Activated CD4-positive, alpha-beta T cell treated with anti-CD3 and anti-CD28 coated beads, Interleukin-2, amount 10 ng/mL, durations not matched to agents 7 days and 5 days (primary cell): ENCODE measurements at regions not wholly inside any gene's neighbourhood (a gene's known extent, or its start where the extent isn't known, plus 50 kb on each side); places are given as distances from the start of the nearest gene placed in this dataset.
"Not testable (repeated sequence)": the region's sequence is repeated elsewhere in the genome, so short reads cannot be mapped to it uniquely, and the experiment has no call there.

ENCODE experiments used
- CTCF ChIA-PET: fragments of 350-600 bp; sonication (Branson Sonifier 250); formaldehyde crosslinking; loops from one replicate; lab custom pipeline; 2021; ENCODE audit warnings: antibody characterized with exemption; lab: Charles Lee
- POLR2A ChIA-PET: fragments of 350-600 bp; sonication (Branson Sonifier 250); formaldehyde crosslinking; loops from one replicate; lab custom pipeline; 2021; ENCODE audit warnings: antibody characterized with exemption; lab: Charles Lee
- DNase-seq: peaks from one replicate; pipeline ENCODE4 v3.0.0-alpha.2; 2020
- H3K27ac Mint-ChIP-seq: one replicate; pipeline ENCODE4 v1.8.0; 2021; ENCODE audit warnings: mild to moderate bottlenecking, moderate library complexity, mixed read lengths
- H3K27me3 Mint-ChIP-seq: one replicate; pipeline ENCODE4 v1.8.0; 2021; ENCODE audit warnings: mixed read lengths
- H3K36me3 Mint-ChIP-seq: one replicate; pipeline ENCODE4 v1.8.0; 2021; ENCODE audit warnings: low read depth, mixed read lengths
- H3K4me1 Mint-ChIP-seq: one replicate; pipeline ENCODE4 v1.8.0; 2021; ENCODE audit warnings: mixed read lengths
- H3K4me3 Mint-ChIP-seq: one replicate; pipeline ENCODE4 v1.8.0; 2021; ENCODE audit warnings: mild to moderate bottlenecking, moderate library complexity, mixed read lengths
- H3K9me3 Mint-ChIP-seq: one replicate; pipeline ENCODE4 v1.8.0; 2021; ENCODE audit warnings: mixed read lengths

- Mint-ChIP-seq H3K4me1 (no peaks in the 10 kb centered on the region), H3K4me3 (no peak overlapping the region), H3K27ac (no peak overlapping the region), H3K36me3 (no peaks in the 10 kb centered on the region), H3K9me3 (no peaks in the 10 kb centered on the region), H3K27me3 (no peaks in the 10 kb centered on the region)
- DNase-seq: no peak
- ChIA-PET POLR2A (no interaction called here), CTCF (no interaction called here)
These were observed 610.0 kb upstream of the LCORL start for GRCh38 chr4:18631586-18631985.

- ChIA-PET CTCF (no interaction called here), POLR2A (no interaction called here)
- no peak overlapping the region for H3K27ac Mint-ChIP-seq
- H3K4me1 Mint-ChIP-seq: no peaks in the 10 kb centered on the region
- no peaks in the 10 kb centered on the region for H3K9me3 Mint-ChIP-seq
- H3K27me3 Mint-ChIP-seq: no peaks in the 10 kb centered on the region
- H3K36me3 Mint-ChIP-seq: no peaks in the 10 kb centered on the region
- DNase-seq: no peak
- H3K4me3 Mint-ChIP-seq: no peak overlapping the region
These were observed 608.9 kb upstream of the LCORL start for GRCh38 chr4:18630218-18631110.

- ChIA-PET CTCF (no interaction called here), POLR2A (no interaction called here)
- H3K4me3 Mint-ChIP-seq: no peak overlapping the region
- H3K9me3 Mint-ChIP-seq: no peaks in the 10 kb centered on the region
- H3K36me3 Mint-ChIP-seq: no peaks in the 10 kb centered on the region
- no peaks in the 10 kb centered on the region for H3K27me3 Mint-ChIP-seq
- no peaks in the 10 kb centered on the region for H3K4me1 Mint-ChIP-seq
- H3K27ac Mint-ChIP-seq: no peak overlapping the region
- no peak for DNase-seq
These were observed 606.0 kb upstream of the LCORL start for GRCh38 chr4:18627447-18628005.

GRCh38 chr4:18626996-18627395 is 605.4 kb upstream of the LCORL start:
- Mint-ChIP-seq H3K4me1 (no peaks in the 10 kb centered on the region), H3K4me3 (no peak overlapping the region), H3K36me3 (no peaks in the 10 kb centered on the region), H3K27me3 (no peaks in the 10 kb centered on the region), H3K27ac (no peak overlapping the region), H3K9me3 (no peaks in the 10 kb centered on the region)
- POLR2A ChIA-PET: no interaction called here
- CTCF ChIA-PET: no interaction called here
- DNase-seq: no peak

- Mint-ChIP-seq H3K4me3 (no peak overlapping the region), H3K27me3 (no peaks in the 10 kb centered on the region), H3K9me3 (no peaks in the 10 kb centered on the region), H3K27ac (no peak overlapping the region), H3K36me3 (no peaks in the 10 kb centered on the region), H3K4me1 (no peaks in the 10 kb centered on the region)
- POLR2A ChIA-PET: no interaction called here
- CTCF ChIA-PET: interaction anchor here (0.9 kb wide), 1 partner anchor 16 kb away, joined by 3 read pairs; no protein-coding TSS in a partner anchor
- no peak for DNase-seq
These were observed 604.8 kb upstream of the LCORL start for GRCh38 chr4:18626366-18626765.

- Mint-ChIP-seq H3K9me3 (no peaks in the 10 kb centered on the region), H3K36me3 (no peaks in the 10 kb centered on the region), H3K27ac (no peak overlapping the region), H3K27me3 (no peaks in the 10 kb centered on the region), H3K4me3 (no peak overlapping the region), H3K4me1 (no peaks in the 10 kb centered on the region)
- POLR2A ChIA-PET: no interaction called here
- DNase-seq: no peak
- CTCF ChIA-PET: no interaction called here
These were observed 599.6 kb upstream of the LCORL start for GRCh38 chr4:18621186-18621585.

- CTCF ChIA-PET: no interaction called here
These were observed 595.2 kb upstream of the LCORL start for GRCh38 chr4:18616720-18617119.

GRCh38 chr4:18611026-18611425 is 589.5 kb upstream of the LCORL start:
- Mint-ChIP-seq H3K4me1 (no peaks in the 10 kb centered on the region), H3K36me3 (peaks cover 2% of the 10 kb centered on the region), H3K9me3 (peaks cover 13% of the 10 kb centered on the region), H3K27me3 (no peaks in the 10 kb centered on the region), H3K27ac (no peak overlapping the region), H3K4me3 (no peak overlapping the region)
- no peak for DNase-seq
- ChIA-PET CTCF (interaction anchor here (1.3 kb wide), 1 partner anchor 15 kb away, joined by 3 read pairs; no protein-coding TSS in a partner anchor), POLR2A (no interaction called here)

More at GRCh38 chr4:18616720-18617119, 595.2 kb upstream of the LCORL start:
- H3K4me3 Mint-ChIP-seq: no peak overlapping the region
- no peaks in the 10 kb centered on the region for H3K36me3 Mint-ChIP-seq
- H3K27ac Mint-ChIP-seq: no peak overlapping the region
- H3K4me1 Mint-ChIP-seq: no peaks in the 10 kb centered on the region
- peaks cover 5% of the 10 kb centered on the region for H3K9me3 Mint-ChIP-seq
- no peaks in the 10 kb centered on the region for H3K27me3 Mint-ChIP-seq
- no peak for DNase-seq
- POLR2A ChIA-PET: no interaction called here

GRCh38 chr4:18608908-18609533 is 587.5 kb upstream of the LCORL start:
- H3K36me3 Mint-ChIP-seq: peaks cover 2% of the 10 kb centered on the region
- no peak overlapping the region for H3K4me3 Mint-ChIP-seq
- ChIA-PET POLR2A (no interaction called here), CTCF (no interaction called here)
- no peak overlapping the region for H3K27ac Mint-ChIP-seq
- peaks cover 13% of the 10 kb centered on the region for H3K9me3 Mint-ChIP-seq
- H3K4me1 Mint-ChIP-seq: no peaks in the 10 kb centered on the region
- DNase-seq: no peak
- no peaks in the 10 kb centered on the region for H3K27me3 Mint-ChIP-seq

GRCh38 chr4:18602610-18603009 is 581.1 kb upstream of the LCORL start:
- H3K9me3 Mint-ChIP-seq, H3K27me3 Mint-ChIP-seq, H3K4me3 Mint-ChIP-seq, H3K4me1 Mint-ChIP-seq, H3K27ac Mint-ChIP-seq, POLR2A ChIA-PET, CTCF ChIA-PET, DNase-seq, H3K36me3 Mint-ChIP-seq: not testable (repeated sequence)

GRCh38 chr4:18593297-18594002 is 571.9 kb upstream of the LCORL start:
- Mint-ChIP-seq H3K27ac (no peak overlapping the region), H3K4me3 (no peak overlapping the region), H3K27me3 (peaks cover 2% of the 10 kb centered on the region), H3K36me3 (no peaks in the 10 kb centered on the region), H3K4me1 (peaks cover 8% of the 10 kb centered on the region), H3K9me3 (no peaks in the 10 kb centered on the region)
- ChIA-PET POLR2A (no interaction called here), CTCF (no interaction called here)
- peak; percentile 55 for DNase-seq

- Mint-ChIP-seq H3K27me3 (peaks cover 4% of the 10 kb centered on the region), H3K36me3 (no peaks in the 10 kb centered on the region), H3K4me3 (no peak overlapping the region), H3K27ac (no peak overlapping the region), H3K9me3 (no peaks in the 10 kb centered on the region), H3K4me1 (no peaks in the 10 kb centered on the region)
- no peak for DNase-seq
- ChIA-PET POLR2A (no interaction called here), CTCF (no interaction called here)
These were observed 561.3 kb upstream of the LCORL start for GRCh38 chr4:18582841-18583240.

- no peak for DNase-seq
- no peaks in the 10 kb centered on the region for H3K4me1 Mint-ChIP-seq
- peaks cover 5% of the 10 kb centered on the region for H3K27me3 Mint-ChIP-seq
- ChIA-PET POLR2A (no interaction called here), CTCF (interaction anchor here (0.6 kb wide), 1 partner anchor 54 kb away, joined by 3 read pairs; no protein-coding TSS in a partner anchor)
- no peak overlapping the region for H3K27ac Mint-ChIP-seq
- no peaks in the 10 kb centered on the region for H3K9me3 Mint-ChIP-seq
- no peaks in the 10 kb centered on the region for H3K36me3 Mint-ChIP-seq
- no peak overlapping the region for H3K4me3 Mint-ChIP-seq
These were observed 556.8 kb upstream of the LCORL start for GRCh38 chr4:18578307-18578706.
